Retina (tissue), 1 donor: ENCODE measurements at regions not wholly inside any gene's neighbourhood (a gene's known extent, or its start where the extent isn't known, plus 50 kb on each side); places are given as distances from the start of the nearest gene placed in this dataset.

Source experiments
- DNase-seq: peaks from one replicate; pipeline ENCODE4 v3.0.0-alpha.2; 2016

DNA sequence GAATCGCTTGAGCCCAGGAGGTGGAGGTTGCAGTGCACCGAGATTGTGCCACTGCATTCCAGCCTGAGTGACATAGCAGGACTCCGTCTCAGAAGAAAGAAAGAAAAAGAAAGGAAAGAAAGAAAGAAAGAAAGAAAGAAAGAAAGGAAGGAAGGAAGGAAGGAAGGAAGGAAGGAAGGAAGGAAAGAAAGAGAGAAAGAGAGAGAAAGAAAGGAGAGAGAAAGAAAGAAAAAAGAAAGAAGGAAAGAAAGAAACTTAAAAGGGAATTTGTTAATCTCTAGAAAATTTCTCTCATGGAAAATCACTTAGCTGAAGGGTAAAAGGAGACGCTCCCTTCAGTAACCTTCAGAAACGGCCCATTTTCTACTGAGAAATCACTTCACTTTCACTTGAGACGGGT, 279.5 kb upstream of the KLF6 start:
- no peak for DNase-seq

DNA sequence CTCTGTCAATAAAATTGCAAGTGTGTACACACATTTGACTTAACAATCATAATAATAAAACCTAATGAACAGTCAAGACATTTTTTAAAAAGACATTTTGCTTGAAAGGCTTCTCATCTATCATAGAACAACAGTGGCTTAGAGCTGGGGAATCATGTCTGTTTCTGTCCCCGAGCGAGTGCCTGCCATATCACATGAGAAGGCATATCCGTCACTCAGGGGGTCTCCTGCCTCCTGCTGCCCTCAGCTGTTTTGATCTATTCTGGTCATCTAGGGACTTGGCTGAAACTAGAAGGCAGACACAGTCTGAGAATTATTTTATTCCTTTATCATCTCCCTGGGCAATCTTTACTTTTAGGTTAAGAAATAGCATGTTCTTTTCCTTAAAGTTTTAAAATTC, 278.7 kb upstream of the KLF6 start:
- peak; percentile 12 for DNase-seq

DNA sequence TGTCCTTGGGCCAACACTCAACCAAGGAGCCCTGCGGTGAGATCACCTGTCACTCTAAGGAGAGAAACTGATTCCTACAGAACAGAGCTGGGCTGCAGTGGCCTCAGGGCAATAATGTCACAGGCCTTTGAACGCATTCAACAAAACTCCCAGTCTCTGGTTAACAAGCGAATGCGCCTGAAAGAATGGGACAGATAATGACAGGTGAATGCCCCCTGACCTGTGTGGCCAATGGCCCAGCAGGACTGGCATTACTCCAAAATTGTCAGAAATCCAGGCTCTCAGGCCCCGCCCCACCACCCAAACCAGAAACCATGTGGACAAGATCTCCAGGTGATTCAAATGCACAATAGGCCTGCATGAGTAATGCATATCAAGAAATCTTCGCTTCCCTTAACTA, 277.7 kb upstream of the KLF6 start:
- DNase-seq: no peak

DNA sequence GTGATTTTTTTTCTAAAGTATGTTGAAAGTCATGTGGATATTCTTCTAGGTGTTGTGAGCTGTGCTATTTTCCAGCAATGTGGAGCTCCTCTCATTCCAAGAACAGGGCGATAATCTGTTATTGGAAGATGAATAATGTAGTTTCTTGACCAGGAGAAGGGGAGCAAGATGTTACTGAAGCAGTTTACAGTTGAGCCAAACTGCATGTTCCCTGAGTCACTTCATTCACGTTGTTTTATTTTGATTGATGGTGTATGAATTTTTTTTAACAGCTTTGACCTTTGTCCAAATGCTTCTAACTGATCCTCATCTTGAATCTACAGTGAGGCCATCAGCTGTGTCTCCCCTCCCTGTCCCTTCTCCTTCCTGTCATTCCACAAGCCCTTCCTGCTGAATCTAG, 277.1 kb upstream of the KLF6 start:
- DNase-seq: no peak

DNA sequence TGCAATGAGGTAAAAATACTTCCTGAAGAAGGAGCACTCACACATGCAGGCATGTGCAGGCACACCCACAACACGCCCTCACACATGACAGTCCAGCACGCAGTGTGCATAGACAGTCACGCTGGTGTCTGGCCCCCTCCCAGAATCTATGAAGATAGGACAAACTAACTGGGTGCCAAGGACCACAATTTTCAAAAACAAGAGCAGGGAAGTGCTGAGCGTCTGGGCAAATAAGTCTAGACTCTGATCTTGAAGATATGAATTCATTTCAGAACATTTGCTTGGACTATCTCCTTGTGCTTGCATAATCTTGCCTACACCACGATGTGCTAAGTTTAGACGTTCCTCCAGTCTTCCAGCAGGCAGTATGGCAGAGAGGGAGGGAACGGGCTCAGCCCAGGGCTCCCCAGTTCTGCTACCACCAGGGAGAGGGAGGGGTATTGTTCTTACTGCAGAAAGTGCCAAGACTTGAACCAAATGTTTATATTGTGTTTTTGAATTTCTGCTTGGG, 276.5 kb upstream of the KLF6 start:
- DNase-seq: no peak

DNA sequence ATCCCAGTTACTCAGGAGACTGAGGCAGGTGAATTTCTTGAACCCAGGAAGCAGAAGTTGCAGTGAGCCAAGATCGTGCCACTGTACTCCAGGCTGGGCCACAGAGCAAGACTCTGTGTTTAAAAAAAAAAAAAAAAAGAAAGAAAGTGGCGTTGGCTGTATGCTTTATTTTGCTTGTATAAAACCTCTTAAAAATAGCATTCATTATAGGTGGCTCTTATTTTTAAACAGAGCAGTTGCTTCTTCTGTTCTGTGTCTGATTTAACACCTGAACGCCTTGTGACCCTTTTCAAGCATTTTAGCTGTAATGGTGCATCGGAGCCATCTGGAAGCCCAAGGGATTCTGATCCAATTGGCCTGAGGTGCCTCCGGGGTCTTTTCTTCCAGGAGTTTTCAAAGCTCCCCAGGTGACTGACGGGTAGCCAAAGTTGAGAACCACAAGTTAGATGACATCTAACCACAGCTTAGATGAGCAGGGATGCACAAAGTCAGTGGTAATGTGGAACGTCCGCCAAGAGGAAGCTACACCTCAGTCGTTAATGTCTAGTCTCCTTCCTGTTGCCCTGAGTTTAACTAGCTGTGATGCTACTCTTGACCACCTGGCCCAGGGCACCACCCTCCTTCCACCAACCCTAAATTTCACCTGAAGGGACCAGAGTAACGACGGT, 274.6 kb upstream of the KLF6 start:
- no peak for DNase-seq

DNA sequence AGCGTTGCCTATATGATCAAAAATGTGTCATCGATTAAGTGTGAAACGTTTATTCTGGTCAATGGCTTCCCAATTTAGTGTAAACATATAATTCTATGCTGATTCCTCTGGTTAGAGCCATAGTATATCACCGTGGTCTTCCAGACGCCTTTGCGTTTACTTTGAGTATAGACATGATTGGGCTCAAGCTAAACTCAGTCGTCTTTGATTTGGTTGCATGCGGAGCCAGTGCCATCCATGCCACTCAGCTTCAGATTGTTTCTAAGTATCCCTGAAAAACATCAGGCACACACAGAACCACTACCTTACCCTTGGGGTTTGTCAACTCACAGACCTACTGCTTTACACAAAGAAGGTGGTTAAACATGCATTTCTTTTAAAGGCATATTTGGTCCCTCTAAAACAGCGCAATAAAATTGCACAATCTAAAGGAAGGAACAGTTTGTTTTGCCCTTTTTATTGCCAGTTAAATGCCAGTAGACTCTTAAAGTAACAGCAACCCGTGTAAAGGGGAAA, 273.6 kb upstream of the KLF6 start:
- no peak for DNase-seq

DNA sequence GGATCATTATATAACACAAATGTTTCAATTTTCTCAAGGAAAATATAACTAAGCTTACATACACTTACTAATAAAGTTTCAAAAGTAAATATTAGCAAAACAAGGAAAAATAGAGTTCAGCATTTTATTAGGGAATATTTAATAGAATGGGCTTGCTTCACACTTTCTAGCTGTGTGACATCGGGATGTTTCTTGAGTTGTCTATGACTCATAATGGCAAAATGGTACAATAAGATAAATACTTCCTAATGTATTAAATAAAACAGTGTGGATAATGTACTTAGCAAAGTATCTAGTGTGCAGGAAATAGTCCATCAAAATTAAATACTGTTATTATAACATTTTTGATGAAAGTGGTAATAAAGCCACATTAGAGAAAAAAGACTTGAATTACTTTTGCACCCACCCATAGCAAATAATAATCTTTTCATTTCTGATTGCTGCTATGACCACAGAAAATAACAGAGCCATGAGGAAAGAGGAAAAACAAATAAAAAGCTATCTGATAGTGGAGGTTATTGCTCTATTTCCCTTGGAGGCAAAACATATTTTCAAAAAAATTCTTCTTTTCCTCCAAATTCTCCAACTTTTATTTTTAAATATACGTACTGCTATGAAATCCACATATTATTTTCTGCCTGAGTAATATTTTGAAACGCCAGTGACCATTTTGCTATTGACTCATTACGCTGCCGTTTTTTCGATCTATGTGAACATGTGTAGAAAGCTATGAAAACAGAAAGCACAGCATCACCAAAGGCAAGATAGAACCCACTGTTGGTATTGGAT, 272.9 kb upstream of the KLF6 start:
- no peak for DNase-seq

DNA sequence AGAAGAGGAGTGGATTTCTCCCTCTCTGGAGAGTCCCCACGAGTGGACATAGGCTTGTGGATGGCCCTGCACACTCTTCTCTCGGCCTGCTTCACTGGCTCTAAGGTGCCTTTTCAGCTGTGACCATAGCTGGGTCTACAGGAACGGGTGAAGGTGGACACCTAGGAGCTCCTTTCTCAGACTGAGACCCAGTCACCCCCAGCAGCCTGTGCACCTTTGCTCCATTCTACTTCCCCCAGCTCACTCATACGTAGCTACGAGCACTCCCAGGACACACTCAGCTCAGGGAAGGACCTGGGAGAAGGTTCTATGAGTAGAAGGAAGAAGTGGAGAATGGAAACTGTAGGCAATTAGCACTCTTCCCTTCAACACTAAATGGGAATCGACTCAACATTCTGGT, 272.0 kb upstream of the KLF6 start:
- DNase-seq: no peak

DNA sequence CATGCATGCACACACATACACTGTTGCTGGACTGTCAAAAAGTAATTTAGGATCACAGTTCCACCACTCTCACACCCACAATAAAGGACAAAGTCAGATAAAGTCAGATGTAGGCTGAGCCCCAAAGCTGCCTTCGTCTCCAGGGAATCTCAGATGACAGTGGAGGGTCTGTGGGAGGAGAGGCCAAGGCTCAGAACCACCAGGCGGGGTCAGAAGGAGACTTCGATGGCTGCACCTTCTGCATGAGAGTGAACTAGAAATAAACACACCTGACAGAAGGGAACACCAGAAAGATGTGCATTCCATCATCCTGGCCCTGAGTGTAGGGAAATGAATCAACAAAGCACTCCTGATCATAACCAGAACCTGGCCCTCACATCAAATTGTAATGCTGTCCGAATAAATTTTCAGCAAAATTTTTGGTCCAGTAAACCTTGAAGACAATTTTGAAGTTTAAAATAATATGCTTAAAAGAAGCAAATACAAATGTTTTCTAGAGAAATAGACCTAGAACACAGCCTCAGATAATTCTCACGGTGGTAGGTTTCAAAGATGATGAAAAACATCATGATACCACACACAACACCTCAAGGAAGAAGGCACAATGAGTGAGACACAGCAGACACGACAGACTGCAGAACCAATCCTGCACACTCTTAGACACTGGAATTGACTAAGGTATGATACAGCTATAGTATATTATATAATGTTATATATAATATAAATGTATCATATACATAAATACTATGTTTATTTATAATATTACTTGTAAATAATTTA, 269.8 kb upstream of the KLF6 start:
- no peak for DNase-seq

DNA sequence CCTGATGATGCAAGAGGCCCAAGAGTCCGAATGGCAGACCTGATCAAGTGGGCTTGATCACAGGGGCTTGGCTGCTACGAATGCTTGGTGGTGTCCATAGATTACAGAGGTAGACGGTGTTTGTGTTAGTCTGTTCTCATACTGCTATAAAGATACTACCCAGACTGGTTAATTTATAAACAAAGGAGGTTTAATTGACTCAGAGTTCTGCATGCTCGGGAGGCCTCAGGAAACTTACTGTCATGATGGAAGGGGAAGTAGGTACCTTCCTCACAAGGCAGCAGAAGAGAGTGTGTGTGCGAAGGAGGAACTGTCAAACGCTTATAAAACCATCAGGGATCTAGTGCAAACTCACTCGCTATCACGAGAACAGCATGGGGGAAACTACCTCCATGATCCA, 268.9 kb upstream of the KLF6 start:
- DNase-seq: no peak

DNA sequence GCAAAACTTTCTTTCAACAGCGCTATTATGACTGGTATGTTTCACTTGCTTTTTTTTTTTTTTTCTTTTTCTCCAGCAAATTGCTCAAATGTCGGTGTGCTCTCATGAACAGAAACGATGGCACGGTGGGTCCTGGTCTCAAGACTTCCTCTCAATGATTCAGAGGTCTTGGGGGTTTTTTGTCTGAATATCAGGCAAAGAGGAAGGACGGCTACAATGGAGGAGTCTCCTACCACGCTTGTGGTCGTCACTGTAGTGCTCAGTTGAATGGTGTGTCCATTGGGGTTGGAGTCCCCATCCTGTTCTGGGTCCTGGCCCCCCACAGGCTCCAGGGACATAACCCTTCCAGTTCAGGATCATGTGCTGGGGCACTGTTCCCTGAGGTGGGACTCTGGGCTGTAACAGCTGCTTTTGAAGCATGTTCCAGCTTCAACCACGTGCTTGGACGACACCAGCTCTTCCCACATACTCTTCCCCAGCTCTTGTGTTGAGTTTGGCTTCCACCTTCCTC, 266.7 kb upstream of the KLF6 start:
- DNase-seq: no peak

DNA sequence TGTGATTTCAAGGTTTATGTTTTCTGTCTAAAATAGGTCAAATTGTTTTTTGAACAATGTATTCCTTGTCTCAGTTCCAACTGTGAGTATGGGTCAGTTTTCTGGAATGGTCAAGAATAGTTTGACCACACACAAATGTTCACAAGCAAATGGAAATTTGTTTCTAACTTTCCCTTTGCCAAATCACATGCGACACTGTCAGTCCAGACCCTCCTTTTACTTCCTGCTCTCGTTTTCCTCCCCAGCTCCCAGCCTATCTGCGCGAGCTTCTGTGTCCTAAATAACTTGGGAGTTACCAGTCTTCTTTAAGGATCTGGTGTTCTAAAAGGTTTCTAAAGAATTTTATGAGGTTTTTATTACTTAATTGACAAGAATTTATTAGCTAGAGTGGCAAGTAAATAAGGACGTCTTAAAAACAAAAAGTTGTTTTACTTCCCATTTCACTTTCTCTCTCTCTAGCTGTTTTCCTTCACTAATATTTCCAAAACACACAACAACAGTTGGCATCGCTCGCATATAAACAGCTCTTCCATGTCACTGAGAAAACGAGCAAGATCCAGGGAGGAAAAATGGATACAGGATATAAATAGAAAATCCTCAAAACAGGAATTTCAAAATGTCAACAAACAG, 266.1 kb upstream of the KLF6 start:
- no peak for DNase-seq

DNA sequence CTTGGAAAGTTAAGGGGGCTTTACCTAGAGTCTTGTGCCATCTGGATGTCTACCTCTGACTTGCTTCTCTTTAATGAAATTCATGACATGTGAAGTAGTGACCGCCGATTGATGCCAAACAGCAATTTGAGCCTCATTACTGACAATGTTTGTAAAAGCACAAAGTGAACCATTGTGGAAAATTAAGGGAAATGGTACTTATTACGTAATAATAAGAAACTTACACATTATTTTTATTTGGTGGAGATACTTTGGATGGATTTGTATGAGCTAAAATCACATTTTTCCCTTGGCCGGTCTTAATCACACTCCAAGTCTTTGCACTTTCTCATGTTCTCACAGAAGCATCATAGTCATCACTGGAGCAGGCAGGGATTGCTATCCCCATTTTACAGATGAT, 265.1 kb upstream of the KLF6 start:
- DNase-seq: no peak

DNA sequence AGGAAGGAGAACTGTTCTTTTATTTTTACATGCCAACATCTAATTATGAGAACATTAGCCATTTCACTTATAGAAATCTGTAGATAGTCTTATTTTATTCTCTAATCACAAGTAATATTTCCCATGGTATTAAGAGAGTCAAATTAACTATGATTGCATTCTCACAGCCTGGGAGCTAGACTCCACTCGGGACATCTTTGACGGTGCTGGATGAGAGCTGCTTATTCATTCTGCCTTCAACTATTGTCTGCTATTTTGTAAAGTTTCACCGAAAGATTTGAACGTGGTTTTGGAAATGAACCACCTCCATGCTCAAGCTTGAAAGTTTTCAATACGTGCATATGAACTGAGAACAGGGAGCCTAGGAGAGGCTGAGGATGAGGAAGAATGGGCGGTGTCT, 264.3 kb upstream of the KLF6 start:
- no peak for DNase-seq

DNA sequence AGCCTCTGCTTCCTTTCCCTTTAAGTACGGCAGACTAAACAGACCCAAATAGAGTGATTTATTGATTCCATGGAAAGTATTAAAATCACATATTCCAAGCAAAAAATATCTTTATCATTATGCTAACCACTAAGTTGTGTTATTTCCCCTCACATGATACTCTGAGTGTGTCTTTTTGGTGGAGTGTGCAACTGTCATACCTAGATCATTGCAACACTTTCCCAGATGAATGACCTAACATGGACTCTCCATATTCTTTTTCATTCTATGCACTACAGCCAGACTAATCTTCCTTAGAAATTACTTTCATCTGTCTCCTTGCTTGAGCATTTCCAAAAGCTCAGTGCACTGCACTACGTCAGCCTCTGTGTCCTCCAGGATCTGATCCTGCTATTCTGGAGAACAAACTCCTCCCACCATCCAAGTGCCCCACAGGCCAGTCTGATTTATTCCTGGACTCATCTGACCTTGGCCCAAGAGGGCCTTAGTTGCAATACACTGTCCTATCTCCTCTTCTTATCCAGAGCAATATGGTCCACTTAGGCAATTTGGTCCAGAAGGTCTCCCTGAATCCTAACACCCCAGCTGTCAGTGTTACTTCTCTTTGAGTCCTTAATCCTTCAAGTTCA, 263.3 kb upstream of the KLF6 start:
- DNase-seq: no peak

DNA sequence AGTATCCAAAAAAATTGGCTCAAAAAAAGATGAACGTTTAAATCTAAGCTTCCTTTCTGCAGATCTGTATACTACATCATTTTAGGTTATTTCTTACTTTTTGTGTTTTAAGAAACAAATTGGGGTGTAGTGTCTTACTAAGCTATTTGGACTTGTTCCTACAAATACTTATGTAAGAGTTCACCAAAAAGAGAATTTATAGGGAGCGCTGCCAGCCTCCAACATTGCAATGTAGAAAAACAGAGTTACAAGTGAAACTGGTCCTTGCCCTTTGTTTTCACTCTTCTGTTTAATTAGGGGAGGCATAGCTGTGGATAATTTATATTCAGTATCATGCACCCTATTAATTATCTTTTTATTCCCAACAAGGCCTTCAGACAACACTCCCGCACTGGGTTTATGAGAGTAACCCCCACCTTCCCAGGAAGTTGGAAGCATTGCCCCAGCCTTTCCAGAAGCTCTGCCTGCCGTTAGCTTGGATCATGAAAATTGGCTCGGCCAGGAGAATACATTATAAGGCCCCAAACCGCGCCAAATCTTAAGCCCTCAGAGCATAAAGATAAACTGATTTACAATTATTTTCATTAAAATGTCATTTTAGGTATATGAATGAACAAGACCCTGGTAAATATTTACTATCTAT, 261.8 kb upstream of the KLF6 start:
- DNase-seq: no peak

DNA sequence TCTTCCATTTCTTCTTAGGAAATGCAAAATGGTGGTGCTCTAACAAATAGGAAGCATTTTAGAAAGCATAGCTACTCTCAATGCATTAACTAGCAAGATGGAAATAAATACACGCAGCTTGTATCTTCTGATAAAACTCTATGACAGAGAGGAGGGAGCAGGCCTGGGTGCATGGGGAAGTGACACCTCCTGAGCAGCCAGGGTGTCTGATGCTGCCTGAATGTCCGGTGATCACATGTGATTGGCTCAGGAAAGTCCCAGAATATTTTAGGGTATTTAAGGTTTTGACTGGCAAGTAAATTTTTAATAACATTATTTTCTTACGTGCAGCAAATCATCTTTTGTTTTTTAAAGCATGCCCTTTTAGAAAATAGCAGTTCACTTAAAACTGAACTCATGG, 261.0 kb upstream of the KLF6 start:
- DNase-seq: no peak

DNA sequence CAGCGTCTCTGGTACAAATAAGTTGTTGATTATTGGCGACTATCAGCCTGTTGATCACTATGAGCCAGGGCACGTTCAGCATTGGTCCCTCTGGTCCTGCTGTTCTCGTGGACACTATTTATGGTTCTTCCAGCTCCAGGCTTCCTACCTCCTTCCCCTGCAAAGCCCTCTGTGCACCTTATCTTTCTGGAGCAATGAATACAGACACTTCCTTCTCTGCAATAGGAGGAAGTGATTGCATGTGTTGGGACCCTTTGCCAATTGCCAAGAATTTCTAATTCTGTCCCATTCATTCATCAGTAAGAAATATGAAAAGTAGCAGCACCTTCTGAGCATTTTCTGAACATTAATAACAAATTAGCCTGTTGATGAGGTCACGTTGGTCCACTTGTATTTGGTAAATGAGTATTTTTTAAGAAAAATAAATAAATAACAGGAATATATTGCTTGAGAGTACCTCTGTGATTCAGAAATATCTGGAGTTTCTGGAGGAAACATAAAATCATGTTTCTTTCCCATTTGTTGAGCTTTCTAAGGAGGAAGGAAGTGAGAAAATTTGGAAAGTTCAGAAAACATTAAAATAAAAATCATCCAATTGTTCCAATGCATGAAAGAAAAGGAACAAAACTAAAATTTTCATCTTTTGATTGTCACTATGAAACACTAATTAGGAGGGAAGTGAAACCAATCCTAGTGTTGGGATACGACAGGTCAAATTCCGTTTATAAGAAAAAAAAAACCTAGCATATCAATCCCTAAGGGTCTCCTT, 259.1 kb upstream of the KLF6 start:
- DNase-seq: no peak

DNA sequence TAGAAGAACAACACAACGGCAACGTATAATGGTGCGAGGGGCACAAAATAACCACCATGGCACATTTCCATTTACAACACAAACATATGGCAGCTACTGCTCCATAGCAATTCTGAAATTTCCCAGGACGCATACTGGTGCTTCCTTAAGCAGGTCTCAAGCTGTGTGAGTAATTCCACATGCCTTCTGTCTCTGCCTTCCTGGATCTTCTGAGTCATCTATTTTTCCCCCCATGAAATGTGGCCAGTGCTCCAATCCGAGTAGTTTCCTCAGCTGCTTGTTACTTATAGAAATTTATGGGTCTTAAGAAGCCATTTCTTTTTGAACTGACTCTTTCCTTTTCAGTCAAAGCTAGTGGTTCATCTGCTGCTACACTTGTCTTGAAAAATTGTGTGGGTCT, 256.6 kb upstream of the KLF6 start:
- DNase-seq: no peak

DNA sequence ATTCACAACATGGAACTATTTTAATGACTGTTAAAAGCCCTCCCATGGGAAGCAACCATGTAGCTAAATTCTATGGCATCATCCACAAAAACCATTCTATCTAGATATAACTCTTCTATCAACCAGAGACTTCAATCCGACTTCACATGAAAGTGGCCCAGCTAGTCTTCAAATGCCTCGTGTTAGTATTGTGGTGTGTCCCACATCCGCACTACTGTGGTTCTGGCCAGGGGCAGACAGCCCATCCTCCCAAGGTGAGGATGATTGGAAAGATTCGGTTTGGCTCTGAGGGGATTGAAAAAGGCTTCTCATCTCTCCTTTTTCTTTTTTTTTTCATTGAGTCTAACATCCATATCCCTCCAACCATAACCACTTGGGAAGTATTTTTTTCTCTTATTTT, 253.0 kb upstream of the KLF6 start:
- no peak for DNase-seq
